Panc1 (cell line): ENCODE measurements at regions not wholly inside any gene's neighbourhood (a gene's known extent, or its start where the extent isn't known, plus 50 kb on each side); places are given as distances from the start of the nearest gene placed in this dataset.

ENCODE experiments used
- ATAC-seq: fragments of 200-7000 bp; cut with Tn5 transposase; 2 replicates; pipeline ENCODE4 v1.9.1; 2020; ENCODE audit warnings: mild to moderate bottlenecking, moderate library complexity
- BruUV-seq: library from RNA; stranded (reverse); fragments of 400-500 nt; replicated peaks from 2 replicates; lab custom pipeline; 2021; lab: Mats Ljungman, UMichigan
- CTCF ChIA-PET: fragments of 300-600 bp; sonication (Branson Sonifier 250); formaldehyde crosslinking; loops from one replicate; lab custom pipeline; 2022; ENCODE audit warnings: antibody characterized with exemption; lab: Charles Lee
- POLR2A ChIA-PET: fragments of 300-600 bp; sonication (Branson Sonifier 250); formaldehyde crosslinking; loops from one replicate; lab custom pipeline; 2022; ENCODE audit warnings: antibody characterized with exemption; lab: Charles Lee
- DNase-seq: peaks from one replicate; pipeline ENCODE4 v3.0.0-alpha.2; 2010; ENCODE audit warnings: low read depth, low spot score
- H3K27ac ChIP-seq: 2 replicates; pipeline ENCODE4 v1.5.1; 2011; ENCODE audit warnings: mild to moderate bottlenecking, low read length, inconsistent platforms
- H3K27me3 ChIP-seq: fragments of 200-500 bp; sonication (Bioruptor generic); 2 replicates; pipeline ENCODE4 v1.6.0; 2014; ENCODE audit warnings: low read length, inconsistent platforms; ENCODE audit not compliant: control insufficient read depth, insufficient read depth
- H3K36me3 ChIP-seq: fragments of 200-500 bp; sonication (Bioruptor generic); 2 replicates; pipeline ENCODE4 v1.5.1; 2014; ENCODE audit warnings: inconsistent platforms, mild to moderate bottlenecking, low read length, moderate library complexity; ENCODE audit not compliant: control insufficient read depth, insufficient read depth
- H3K4me1 ChIP-seq: 2 replicates; pipeline ENCODE4 v1.5.1; 2011; ENCODE audit warnings: inconsistent platforms, mild to moderate bottlenecking, low read length, moderate library complexity; ENCODE audit not compliant: control insufficient read depth, insufficient read depth
- H3K4me3 ChIP-seq, 2 experiments: 2 replicates each; pipeline ENCODE4 v1.5.1; 2011 to 2012; ENCODE audit warnings: low read depth in 2 of 2, low read length in 2 of 2, mild to moderate bottlenecking in 2 of 2, inconsistent platforms in 1 of 2, moderate library complexity in 1 of 2
- H3K9me3 ChIP-seq: fragments of 200-500 bp; sonication (Bioruptor generic); 2 replicates; pipeline ENCODE4 v1.5.1; 2014; ENCODE audit warnings: low read depth, mild to moderate bottlenecking, inconsistent platforms, low read length, moderate library complexity; ENCODE audit not compliant: control insufficient read depth, insufficient read depth
- POLR2AphosphoS5 ChIP-seq: IDR thresholded peaks from 2 replicates; pipeline ENCODE4 v1.6.1; 2012; ENCODE audit warnings: mild to moderate bottlenecking, low read depth, low read length, moderate library complexity
- REST ChIP-seq, 2 experiments: IDR thresholded peaks; 2 replicates each; pipeline ENCODE4 v1.6.1; 2011 to 2012; ENCODE audit warnings: low read depth in 2 of 2, control low read depth in 1 of 2, low read length in 1 of 2, mild to moderate bottlenecking in 1 of 2, moderate library complexity in 1 of 2; ENCODE audit not compliant: insufficient read depth in 1 of 2
- SIN3A ChIP-seq: IDR thresholded peaks from 2 replicates; pipeline ENCODE4 v1.6.1; 2012; ENCODE audit warnings: low read depth, mild to moderate bottlenecking, low read length, moderate library complexity, borderline replicate concordance; ENCODE audit not compliant: insufficient read depth
- TCF7L2 ChIP-seq: IDR thresholded peaks from 2 replicates; pipeline ENCODE4 v1.6.1; 2011; ENCODE audit warnings: mild to moderate bottlenecking, low read depth, low read length, inconsistent platforms
- in situ Hi-C: cut with HindIII; loops from 2 replicates; pipeline ENCODE4 v1.10.0; 2016; ENCODE audit warnings: low sequenced_read_pairs, low pct_unique_long_range_greater_than_20kb
- intact Hi-C: fragments of 100-400 bp; cut with micrococcal nuclease; formaldehyde crosslinking; loops from one replicate; pipeline ENCODE4 v1.10.0; 2022; ENCODE audit not compliant: unreplicated experiment
- TF ChIP-seq, protein P1 (sequence below): fragments of 450-650 bp; IDR thresholded peaks from 2 replicates; pipeline ENCODE4 v1.5.1; 2017; ENCODE audit warnings: mild to moderate bottlenecking

- ATAC-seq (no peak), DNase-seq (no peak)
- intact Hi-C loops (no loop called here), in situ Hi-C loops (no loop called here)
- TF ChIP-seq POLR2AphosphoS5 (no peak), REST (IDR thresholded peaks at IDR 0.05; ENCODE audit: insufficient read depth in 1 of 2, low read depth in 2 of 2, low read length in 1 of 2) (no peak), TCF7L2 (no peak), SIN3A (no peak)
- TF ChIP-seq, protein P1, sequence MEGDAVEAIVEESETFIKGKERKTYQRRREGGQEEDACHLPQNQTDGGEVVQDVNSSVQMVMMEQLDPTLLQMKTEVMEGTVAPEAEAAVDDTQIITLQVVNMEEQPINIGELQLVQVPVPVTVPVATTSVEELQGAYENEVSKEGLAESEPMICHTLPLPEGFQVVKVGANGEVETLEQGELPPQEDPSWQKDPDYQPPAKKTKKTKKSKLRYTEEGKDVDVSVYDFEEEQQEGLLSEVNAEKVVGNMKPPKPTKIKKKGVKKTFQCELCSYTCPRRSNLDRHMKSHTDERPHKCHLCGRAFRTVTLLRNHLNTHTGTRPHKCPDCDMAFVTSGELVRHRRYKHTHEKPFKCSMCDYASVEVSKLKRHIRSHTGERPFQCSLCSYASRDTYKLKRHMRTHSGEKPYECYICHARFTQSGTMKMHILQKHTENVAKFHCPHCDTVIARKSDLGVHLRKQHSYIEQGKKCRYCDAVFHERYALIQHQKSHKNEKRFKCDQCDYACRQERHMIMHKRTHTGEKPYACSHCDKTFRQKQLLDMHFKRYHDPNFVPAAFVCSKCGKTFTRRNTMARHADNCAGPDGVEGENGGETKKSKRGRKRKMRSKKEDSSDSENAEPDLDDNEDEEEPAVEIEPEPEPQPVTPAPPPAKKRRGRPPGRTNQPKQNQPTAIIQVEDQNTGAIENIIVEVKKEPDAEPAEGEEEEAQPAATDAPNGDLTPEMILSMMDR: no peak
- POLR2A ChIA-PET: no interaction called here
- Histone ChIP-seq H3K4me1 (no peaks in the 10 kb centered on the region), H3K36me3 (no peaks in the 10 kb centered on the region), H3K27me3 (no peaks in the 10 kb centered on the region), H3K9me3 (no peaks in the 10 kb centered on the region), H3K27ac (no peak overlapping the region), H3K4me3 (no peak overlapping the region)
- no TSS peak for BruUV-seq
- CTCF ChIA-PET: no interaction called here
Measured at GRCh38 chr13:62595976-62596375, 1180.3 kb upstream of the PCDH20 start.

DNA sequence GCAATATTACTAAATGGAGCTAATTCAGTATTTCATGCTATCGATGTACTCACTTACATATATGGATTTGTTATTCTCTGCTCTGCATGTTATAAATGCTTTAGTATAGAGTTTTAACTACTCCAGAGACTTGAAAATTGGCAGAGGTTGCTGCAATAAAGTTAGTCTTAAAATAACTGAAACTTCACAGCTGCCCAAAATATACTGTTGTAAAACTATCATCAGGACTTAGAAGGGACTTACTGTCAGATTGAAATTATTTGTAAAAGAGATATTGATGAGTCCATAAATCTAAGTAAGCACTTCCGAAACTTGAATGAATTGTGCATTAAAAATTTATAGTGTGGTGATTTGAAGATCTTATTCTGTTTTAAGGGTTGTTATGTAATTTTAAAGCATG lies 1178.2 kb upstream of the PCDH20 start:
- DNase-seq (no peak), ATAC-seq (no peak)
- H3K27me3 ChIP-seq: no peaks in the 10 kb centered on the region
- no peak overlapping the region for H3K4me3 ChIP-seq
- intact Hi-C loops (no loop called here), in situ Hi-C loops (no loop called here)
- ChIA-PET POLR2A (no interaction called here), CTCF (no interaction called here)
- H3K9me3 ChIP-seq: no peaks in the 10 kb centered on the region
- TF ChIP-seq POLR2AphosphoS5 (no peak), SIN3A (no peak), TCF7L2 (no peak), REST (IDR thresholded peaks at IDR 0.05; ENCODE audit: insufficient read depth in 1 of 2, low read depth in 2 of 2, low read length in 1 of 2) (no peak)
- TF ChIP-seq, protein P1: no peak
- H3K36me3 ChIP-seq: no peaks in the 10 kb centered on the region
- H3K27ac ChIP-seq: no peak overlapping the region
- no peaks in the 10 kb centered on the region for H3K4me1 ChIP-seq
- no TSS peak for BruUV-seq
